HepG2 (cell line): ENCODE measurements at regions not wholly inside any gene's neighbourhood (a gene's known extent, or its start where the extent isn't known, plus 50 kb on each side); places are given as distances from the start of the nearest gene placed in this dataset.

Experiments
- DMAP1 ChIP-seq: IDR thresholded peaks from 2 replicates; pipeline ENCODE4 v1.6.1; 2016
- FOXP1 ChIP-seq, 2 experiments: fragments of 450-650 bp in 1 of 2; IDR thresholded peaks; 2 replicates each; pipeline ENCODE4 v1.6.1; 2017 to 2018; ENCODE audit warnings: antibody characterized with exemption in 1 of 2
- HNRNPLL ChIP-seq: fragments of 200-400 bp; formaldehyde crosslinking; IDR thresholded peaks from 2 replicates; pipeline ENCODE4 v1.6.1; 2017; ENCODE audit warnings: mild to moderate bottlenecking, low read depth, low read length; ENCODE audit not compliant: poor library complexity, severe bottlenecking
- HOXA3 ChIP-seq: sonication (generic); formaldehyde crosslinking; IDR thresholded peaks from 2 replicates; pipeline ENCODE4 v1.5.0; 2020; ENCODE audit warnings: missing genetic modification reagents
- MBNL3 ChIP-seq: fragments of 250-450 bp; sonication (Bioruptor Pico); conservative IDR thresholded peaks from 2 replicates; pipeline ENCODE4 v1.8.0; 2022; ENCODE audit warnings: mild to moderate bottlenecking, inconsistent platforms
- MEIS1 ChIP-seq: sonication (generic); formaldehyde crosslinking; IDR thresholded peaks from 2 replicates; pipeline ENCODE4 v1.9.0; 2021; ENCODE audit warnings: mild to moderate bottlenecking, missing genetic modification reagents, moderate library complexity, borderline replicate concordance
- MXI1 ChIP-seq: IDR thresholded peaks from 3 replicates; pipeline ENCODE4 v1.6.1; 2012; ENCODE audit warnings: low read depth, low read length, inconsistent platforms, borderline replicate concordance
- POGZ ChIP-seq: sonication (generic); formaldehyde crosslinking; IDR thresholded peaks from 2 replicates; pipeline ENCODE4 v1.4.0; 2020; ENCODE audit warnings: mild to moderate bottlenecking, missing genetic modification reagents
- RAD21 ChIP-seq: fragments of 450-650 bp; formaldehyde crosslinking; IDR thresholded peaks from 2 replicates; pipeline ENCODE4 v1.5.0; 2020; ENCODE audit warnings: mild to moderate bottlenecking
- SIX4 ChIP-seq: sonication (generic); formaldehyde crosslinking; IDR thresholded peaks from 2 replicates; pipeline ENCODE4 v1.4.0; 2020; ENCODE audit warnings: missing genetic modification reagents
- SP2 ChIP-seq: sonication (generic); formaldehyde crosslinking; IDR thresholded peaks from 2 replicates; pipeline ENCODE4 v1.5.1; 2020; ENCODE audit warnings: mild to moderate bottlenecking, missing genetic modification reagents
- XRCC5 ChIP-seq: fragments of 200-400 bp; formaldehyde crosslinking; optimal IDR thresholded peaks from 2 replicates; pipeline ENCODE3; 2017; ENCODE audit warnings: mild to moderate bottlenecking, low read length
- ZFP82 ChIP-seq: sonication (generic); formaldehyde crosslinking; IDR thresholded peaks from 2 replicates; pipeline ENCODE4 v1.5.1; 2020; ENCODE audit warnings: mild to moderate bottlenecking, missing genetic modification reagents, borderline replicate concordance
- ZKSCAN8 ChIP-seq: IDR thresholded peaks from 2 replicates; pipeline ENCODE4 v1.6.1; 2016; ENCODE audit warnings: borderline replicate concordance, missing genetic modification reagents, missing compliant biosample characterization
- ZNF12 ChIP-seq: sonication (generic); formaldehyde crosslinking; IDR thresholded peaks from 2 replicates; pipeline ENCODE4 v1.5.0; 2020; ENCODE audit warnings: missing genetic modification reagents
- ZNF121 ChIP-seq: sonication (generic); formaldehyde crosslinking; IDR thresholded peaks from 2 replicates; pipeline ENCODE4 v1.5.0; 2020; ENCODE audit warnings: mild to moderate bottlenecking, missing genetic modification reagents
- ZNF446 ChIP-seq: sonication (generic); formaldehyde crosslinking; IDR thresholded peaks from 2 replicates; pipeline ENCODE4 v1.5.0; 2020; ENCODE audit warnings: mild to moderate bottlenecking, missing genetic modification reagents
- ZNF75D ChIP-seq: sonication (generic); formaldehyde crosslinking; IDR thresholded peaks from 2 replicates; pipeline ENCODE4 v1.8.1; 2023; ENCODE audit warnings: missing genetic modification reagents, mild to moderate bottlenecking, borderline replicate concordance
- ZNF761 ChIP-seq: sonication (generic); formaldehyde crosslinking; conservative IDR thresholded peaks from 2 replicates; pipeline ENCODE4 v1.4.0; 2020; ENCODE audit warnings: mild to moderate bottlenecking, missing genetic modification reagents
- ZNF773 ChIP-seq: sonication (generic); formaldehyde crosslinking; IDR thresholded peaks from 2 replicates; pipeline ENCODE4 v1.4.0; 2020; ENCODE audit warnings: missing genetic modification reagents, borderline replicate concordance
- ZSCAN12 ChIP-seq: sonication (generic); formaldehyde crosslinking; IDR thresholded peaks from 2 replicates; pipeline ENCODE4 v1.9.0; 2021; ENCODE audit warnings: mild to moderate bottlenecking, missing genetic modification reagents
- TF ChIP-seq, protein P1 (sequence below): sonication (generic); formaldehyde crosslinking; IDR thresholded peaks from 2 replicates; pipeline ENCODE4 v1.4.0; 2020; ENCODE audit warnings: mild to moderate bottlenecking, missing genetic modification reagents, borderline replicate concordance
- TF ChIP-seq, protein P2 (sequence below): IDR thresholded peaks from 2 replicates; pipeline ENCODE4 v1.6.1; 2016; ENCODE audit warnings: missing compliant biosample characterization, missing genetic modification reagents, borderline replicate concordance

DNA sequence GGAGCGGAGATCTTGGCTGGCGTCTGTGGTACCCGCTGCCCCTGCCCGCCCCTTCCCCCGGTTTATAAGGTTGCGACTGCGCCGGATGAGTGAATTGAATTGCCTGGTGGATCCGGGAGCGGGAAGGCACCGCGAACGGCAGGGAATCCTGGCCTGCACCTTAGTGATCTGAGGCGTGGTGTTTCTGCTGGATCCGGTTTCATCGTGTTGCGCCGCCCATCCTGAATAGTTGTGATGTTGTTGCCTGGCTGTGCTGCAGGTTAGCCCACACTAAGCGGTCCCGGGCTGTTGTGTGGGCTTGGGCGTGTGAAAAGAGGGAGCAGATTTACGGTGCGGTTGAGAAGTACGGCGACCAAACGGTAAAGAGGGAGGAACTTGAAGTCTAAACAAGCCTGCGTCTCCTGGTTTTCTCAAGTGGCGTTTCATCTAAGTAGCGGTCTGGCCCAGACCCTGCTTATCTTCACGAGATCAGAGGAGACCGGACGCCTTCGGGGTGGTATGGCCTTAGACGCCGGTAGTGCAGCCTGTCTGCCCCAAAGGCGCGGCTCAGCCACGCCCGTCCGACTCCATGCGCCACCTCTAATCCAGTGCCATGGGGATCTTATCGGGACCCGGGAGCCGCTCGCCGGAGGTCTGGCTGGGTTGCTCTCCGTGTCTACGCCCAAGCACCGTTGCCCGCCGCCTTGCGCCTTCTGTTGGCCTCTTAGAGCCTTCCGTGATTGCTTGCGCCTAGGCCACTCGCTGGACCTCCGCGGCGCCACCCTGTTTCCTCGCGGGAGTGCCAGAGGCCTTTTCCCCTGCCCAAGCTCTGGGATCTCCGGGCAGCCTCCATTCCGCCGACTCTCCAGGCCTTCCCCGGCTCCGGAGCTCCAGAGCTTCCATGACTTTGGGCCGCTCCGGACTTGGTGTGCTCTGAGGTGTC, 87.5 kb upstream of the RHOU start (continued):
- TF ChIP-seq, protein P1, sequence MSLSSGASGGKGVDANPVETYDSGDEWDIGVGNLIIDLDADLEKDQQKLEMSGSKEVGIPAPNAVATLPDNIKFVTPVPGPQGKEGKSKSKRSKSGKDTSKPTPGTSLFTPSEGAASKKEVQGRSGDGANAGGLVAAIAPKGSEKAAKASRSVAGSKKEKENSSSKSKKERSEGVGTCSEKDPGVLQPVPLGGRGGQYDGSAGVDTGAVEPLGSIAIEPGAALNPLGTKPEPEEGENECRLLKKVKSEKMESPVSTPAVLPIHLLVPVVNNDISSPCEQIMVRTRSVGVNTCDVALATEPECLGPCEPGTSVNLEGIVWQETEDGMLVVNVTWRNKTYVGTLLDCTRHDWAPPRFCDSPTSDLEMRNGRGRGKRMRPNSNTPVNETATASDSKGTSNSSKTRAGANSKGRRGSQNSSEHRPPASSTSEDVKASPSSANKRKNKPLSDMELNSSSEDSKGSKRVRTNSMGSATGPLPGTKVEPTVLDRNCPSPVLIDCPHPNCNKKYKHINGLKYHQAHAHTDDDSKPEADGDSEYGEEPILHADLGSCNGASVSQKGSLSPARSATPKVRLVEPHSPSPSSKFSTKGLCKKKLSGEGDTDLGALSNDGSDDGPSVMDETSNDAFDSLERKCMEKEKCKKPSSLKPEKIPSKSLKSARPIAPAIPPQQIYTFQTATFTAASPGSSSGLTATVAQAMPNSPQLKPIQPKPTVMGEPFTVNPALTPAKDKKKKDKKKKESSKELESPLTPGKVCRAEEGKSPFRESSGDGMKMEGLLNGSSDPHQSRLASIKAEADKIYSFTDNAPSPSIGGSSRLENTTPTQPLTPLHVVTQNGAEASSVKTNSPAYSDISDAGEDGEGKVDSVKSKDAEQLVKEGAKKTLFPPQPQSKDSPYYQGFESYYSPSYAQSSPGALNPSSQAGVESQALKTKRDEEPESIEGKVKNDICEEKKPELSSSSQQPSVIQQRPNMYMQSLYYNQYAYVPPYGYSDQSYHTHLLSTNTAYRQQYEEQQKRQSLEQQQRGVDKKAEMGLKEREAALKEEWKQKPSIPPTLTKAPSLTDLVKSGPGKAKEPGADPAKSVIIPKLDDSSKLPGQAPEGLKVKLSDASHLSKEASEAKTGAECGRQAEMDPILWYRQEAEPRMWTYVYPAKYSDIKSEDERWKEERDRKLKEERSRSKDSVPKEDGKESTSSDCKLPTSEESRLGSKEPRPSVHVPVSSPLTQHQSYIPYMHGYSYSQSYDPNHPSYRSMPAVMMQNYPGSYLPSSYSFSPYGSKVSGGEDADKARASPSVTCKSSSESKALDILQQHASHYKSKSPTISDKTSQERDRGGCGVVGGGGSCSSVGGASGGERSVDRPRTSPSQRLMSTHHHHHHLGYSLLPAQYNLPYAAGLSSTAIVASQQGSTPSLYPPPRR = 0 out of 2 replicates have a peak, but pooled peaks have one; percentile 40
- TF ChIP-seq ZNF121 (CRISPR knock-in tag) = peak; percentile 87
- 0 out of 2 replicates have a peak, but pooled peaks have one; percentile 39 for TF ChIP-seq ZKSCAN8 (CRISPR knock-in tag)
- no peak for TF ChIP-seq RAD21 (CRISPR knock-in tag)
- peak; percentile 66 for TF ChIP-seq HNRNPLL
- no peak for TF ChIP-seq SP2 (CRISPR knock-in tag)
- TF ChIP-seq SIX4 (CRISPR knock-in tag) = peak; percentile 89
- peak; percentile 51; the same call in 1 of the 2 replicates for TF ChIP-seq DMAP1
- TF ChIP-seq HOXA3 = peak; percentile 49; the same call in 1 of the 2 replicates
- TF ChIP-seq MXI1 = 0 out of 3 replicates have a peak, but pooled peaks have one; percentile 15
- TF ChIP-seq ZNF446 (CRISPR knock-in tag) = 0 out of 2 replicates have a peak, but pooled peaks have one; percentile 11
- no peak for TF ChIP-seq FOXP1 (IDR thresholded peaks at IDR 0.05)
- peak; percentile 56; the same call in 1 of the 2 replicates for TF ChIP-seq FOXP1 (CRISPR knock-in tag; IDR thresholded peaks at IDR 0.05)
- TF ChIP-seq ZFP82 = peak; percentile 87; the same call in 1 of the 2 replicates
- peak; percentile 31; the same call in 1 of the 2 replicates for TF ChIP-seq MEIS1
- TF ChIP-seq ZNF761 (CRISPR knock-in tag) = 0 out of 2 replicates have a peak, but pooled peaks have one; percentile 45
- TF ChIP-seq, protein P2, sequence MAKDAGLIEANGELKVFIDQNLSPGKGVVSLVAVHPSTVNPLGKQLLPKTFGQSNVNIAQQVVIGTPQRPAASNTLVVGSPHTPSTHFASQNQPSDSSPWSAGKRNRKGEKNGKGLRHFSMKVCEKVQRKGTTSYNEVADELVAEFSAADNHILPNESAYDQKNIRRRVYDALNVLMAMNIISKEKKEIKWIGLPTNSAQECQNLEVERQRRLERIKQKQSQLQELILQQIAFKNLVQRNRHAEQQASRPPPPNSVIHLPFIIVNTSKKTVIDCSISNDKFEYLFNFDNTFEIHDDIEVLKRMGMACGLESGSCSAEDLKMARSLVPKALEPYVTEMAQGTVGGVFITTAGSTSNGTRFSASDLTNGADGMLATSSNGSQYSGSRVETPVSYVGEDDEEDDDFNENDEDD (CRISPR knock-in tag) = peak; percentile 46; the same call in 1 of the 2 replicates
- TF ChIP-seq MBNL3 (CRISPR knock-in tag) = no peak
- 0 out of 2 replicates have a peak, but pooled peaks have one; percentile 24 for TF ChIP-seq ZSCAN12 (CRISPR knock-in tag)
- no peak for TF ChIP-seq ZNF75D
- TF ChIP-seq XRCC5 = peak; percentile 10
- peak; percentile 36; the same call in 1 of the 2 replicates for TF ChIP-seq ZNF12 (CRISPR knock-in tag)
- 0 out of 2 replicates have a peak, but pooled peaks have one; percentile 24 for TF ChIP-seq POGZ (CRISPR knock-in tag)
- no peak for TF ChIP-seq ZNF773 (CRISPR knock-in tag)
